HL-60 (cell line): ENCODE measurements at regions not wholly inside any gene's neighbourhood (a gene's known extent, or its start where the extent isn't known, plus 50 kb on each side); places are given as distances from the start of the nearest gene placed in this dataset.

Experiments used
- DNase-seq, 2 experiments: peaks; one replicate each; pipeline ENCODE4 v3.0.0-alpha.2; 2010 to 2020; ENCODE audit warnings: low read depth in 1 of 2, low spot score in 1 of 2
- H3K27ac ChIP-seq: fragments of 250-450 bp; sonication (Bioruptor Pico); replicated peaks from 2 replicates; pipeline ENCODE4 v1.5.1; 2020; ENCODE audit warnings: mild to moderate bottlenecking, moderate library complexity
- H3K27me3 ChIP-seq: fragments of 250-450 bp; sonication (Bioruptor Pico); 2 replicates; pipeline ENCODE4 v1.5.1; 2021; ENCODE audit warnings: mild to moderate bottlenecking, moderate library complexity; ENCODE audit not compliant: insufficient read depth, poor library complexity, severe bottlenecking
- H3K4me3 ChIP-seq: replicated peaks from 2 replicates; pipeline ENCODE4 v1.5.1; 2011; ENCODE audit warnings: mild to moderate bottlenecking, control low read depth, low read length; ENCODE audit not compliant: insufficient read depth
- GABPA ChIP-seq: IDR thresholded peaks from 2 replicates; pipeline ENCODE4 v1.6.1; 2012; ENCODE audit warnings: low read depth
- POLR2AphosphoS5 ChIP-seq: IDR thresholded peaks from 2 replicates; pipeline ENCODE4 v1.6.1; 2012; ENCODE audit warnings: low read depth
- REST ChIP-seq: IDR thresholded peaks from 2 replicates; pipeline ENCODE4 v1.6.1; 2012; ENCODE audit warnings: low read depth; ENCODE audit not compliant: insufficient replicate concordance
- SPI1 ChIP-seq: IDR thresholded peaks from 2 replicates; pipeline ENCODE4 v1.6.1; 2012; ENCODE audit warnings: low read depth, mild to moderate bottlenecking, borderline replicate concordance
- TF ChIP-seq, protein P1 (sequence below): IDR thresholded peaks from one replicate; pipeline ENCODE4 v1.5.1; 2011; ENCODE audit warnings: low read length, control low read depth, inconsistent platforms; ENCODE audit not compliant: insufficient read depth

GRCh38 chr3:112693186-112693585 lies 52.2 kb upstream of the CCDC80 start:
- no peaks in the 10 kb centered on the region for H3K27me3 ChIP-seq
- no peak overlapping the region for H3K4me3 ChIP-seq
- TF ChIP-seq POLR2AphosphoS5 (no peak), SPI1 (no peak), GABPA (no peak), REST (no peak)
- TF ChIP-seq, protein P1, sequence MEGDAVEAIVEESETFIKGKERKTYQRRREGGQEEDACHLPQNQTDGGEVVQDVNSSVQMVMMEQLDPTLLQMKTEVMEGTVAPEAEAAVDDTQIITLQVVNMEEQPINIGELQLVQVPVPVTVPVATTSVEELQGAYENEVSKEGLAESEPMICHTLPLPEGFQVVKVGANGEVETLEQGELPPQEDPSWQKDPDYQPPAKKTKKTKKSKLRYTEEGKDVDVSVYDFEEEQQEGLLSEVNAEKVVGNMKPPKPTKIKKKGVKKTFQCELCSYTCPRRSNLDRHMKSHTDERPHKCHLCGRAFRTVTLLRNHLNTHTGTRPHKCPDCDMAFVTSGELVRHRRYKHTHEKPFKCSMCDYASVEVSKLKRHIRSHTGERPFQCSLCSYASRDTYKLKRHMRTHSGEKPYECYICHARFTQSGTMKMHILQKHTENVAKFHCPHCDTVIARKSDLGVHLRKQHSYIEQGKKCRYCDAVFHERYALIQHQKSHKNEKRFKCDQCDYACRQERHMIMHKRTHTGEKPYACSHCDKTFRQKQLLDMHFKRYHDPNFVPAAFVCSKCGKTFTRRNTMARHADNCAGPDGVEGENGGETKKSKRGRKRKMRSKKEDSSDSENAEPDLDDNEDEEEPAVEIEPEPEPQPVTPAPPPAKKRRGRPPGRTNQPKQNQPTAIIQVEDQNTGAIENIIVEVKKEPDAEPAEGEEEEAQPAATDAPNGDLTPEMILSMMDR: no peak
- H3K27ac ChIP-seq: no peak overlapping the region
- no peak for DNase-seq
